Trophoblast cell (in vitro differentiated cells and primary cell): ENCODE measurements at regions not wholly inside any gene's neighbourhood (a gene's known extent, or its start where the extent isn't known, plus 50 kb on each side); places are given as distances from the start of the nearest gene placed in this dataset.

Experiments used
- DNase-seq, 2 donors: peaks; one replicate each; pipeline ENCODE4 v3.0.0-alpha.2; 2016
- H2AFZ ChIP-seq: 2 replicates; pipeline ENCODE4 v1.6.1; 2013; ENCODE audit warnings: low read length, moderate library complexity, mild to moderate bottlenecking; ENCODE audit not compliant: insufficient read depth, poor library complexity
- H2AK5ac ChIP-seq: 2 replicates; pipeline ENCODE4 v1.6.1; 2013; ENCODE audit warnings: mild to moderate bottlenecking, low read length
- H2BK120ac ChIP-seq: 2 replicates; pipeline ENCODE4 v1.6.1; 2013; ENCODE audit warnings: low read length, mild to moderate bottlenecking, moderate library complexity; ENCODE audit not compliant: insufficient read depth, poor library complexity
- H2BK12ac ChIP-seq: 2 replicates; pipeline ENCODE4 v1.6.1; 2013; ENCODE audit warnings: mild to moderate bottlenecking, low read length, moderate library complexity
- H2BK5ac ChIP-seq: 2 replicates; pipeline ENCODE4 v1.6.1; 2013; ENCODE audit warnings: low read length, low read depth, moderate library complexity, mild to moderate bottlenecking; ENCODE audit not compliant: poor library complexity
- H3K14ac ChIP-seq: 2 replicates; pipeline ENCODE4 v1.6.1; 2013; ENCODE audit warnings: mild to moderate bottlenecking, low read length
- H3K18ac ChIP-seq: 2 replicates; pipeline ENCODE4 v1.6.1; 2013; ENCODE audit warnings: mild to moderate bottlenecking, low read length
- H3K23ac ChIP-seq: 2 replicates; pipeline ENCODE4 v1.6.1; 2013; ENCODE audit warnings: low read length
- H3K27ac ChIP-seq: 2 replicates; pipeline ENCODE4 v1.5.1; 2013; ENCODE audit warnings: low read depth, mild to moderate bottlenecking, inconsistent platforms, low read length, moderate library complexity
- H3K27me3 ChIP-seq: 2 replicates; pipeline ENCODE4 v1.6.1; 2013; ENCODE audit warnings: inconsistent platforms, mild to moderate bottlenecking, low read length, moderate library complexity; ENCODE audit not compliant: insufficient read depth
- H3K36me3 ChIP-seq, 2 experiments: 1 replicate in 1 of 2; 2 replicates in 1 of 2; pipeline ENCODE4 v1.6.1; 2013; ENCODE audit warnings: low read length in 2 of 2, mild to moderate bottlenecking in 2 of 2, moderate library complexity in 1 of 2; ENCODE audit not compliant: insufficient read depth in 2 of 2, control insufficient read depth in 1 of 2
- H3K4ac ChIP-seq: 2 replicates; pipeline ENCODE4 v1.6.1; 2013; ENCODE audit warnings: low read depth, mild to moderate bottlenecking, low read length, moderate library complexity
- H3K4me1 ChIP-seq, 2 experiments: 1 replicate in 1 of 2; 2 replicates in 1 of 2; pipeline ENCODE4 v1.6.1; 2013; ENCODE audit warnings: low read length in 2 of 2, mild to moderate bottlenecking in 2 of 2, moderate library complexity in 1 of 2; ENCODE audit not compliant: insufficient read depth in 2 of 2, control insufficient read depth in 1 of 2
- H3K4me2 ChIP-seq: 2 replicates; pipeline ENCODE4 v1.6.1; 2013; ENCODE audit warnings: inconsistent platforms, mild to moderate bottlenecking, low read length, moderate library complexity
- H3K4me3 ChIP-seq: 2 replicates; pipeline ENCODE4 v1.5.1; 2013; ENCODE audit warnings: mild to moderate bottlenecking, low read depth, low read length, inconsistent platforms
- H3K79me1 ChIP-seq: one replicate; pipeline ENCODE4 v1.6.1; 2013; ENCODE audit warnings: low read length
- H3K79me2 ChIP-seq: 2 replicates; pipeline ENCODE4 v1.6.1; 2013; ENCODE audit warnings: low read length, mild to moderate bottlenecking; ENCODE audit not compliant: control insufficient read depth, insufficient read depth, poor library complexity
- H3K9ac ChIP-seq: 2 replicates; pipeline ENCODE4 v1.6.1; 2013; ENCODE audit warnings: mild to moderate bottlenecking, low read length
- H3K9me3 ChIP-seq: 2 replicates; pipeline ENCODE4 v1.6.1; 2013; ENCODE audit warnings: low read depth, mild to moderate bottlenecking, control low read depth, inconsistent platforms, low read length; ENCODE audit not compliant: insufficient read depth
- H4K12ac ChIP-seq: 2 replicates; pipeline ENCODE4 v1.6.1; 2013; ENCODE audit warnings: low read depth, mild to moderate bottlenecking, low read length, moderate library complexity
- H4K8ac ChIP-seq: 2 replicates; pipeline ENCODE4 v1.6.1; 2013; ENCODE audit warnings: low read depth, mild to moderate bottlenecking, low read length, moderate library complexity
- H4K91ac ChIP-seq: one replicate; pipeline ENCODE4 v1.6.1; 2013; ENCODE audit warnings: low read depth, mild to moderate bottlenecking, low read length, moderate library complexity
- WGBS: extraction: QIAGEN DNeasy Blood & Tissue Kit; methylation state at CpG from one replicate; pipeline ENCODE4 v1.1.7; 2013; ENCODE audit warnings: missing lambda C conversion rate; ENCODE audit not compliant: insufficient read length, insufficient coverage; ENCODE audit errors: extremely low coverage; 5-methylcytosine and 5-hydroxymethylcytosine counted together

DNA sequence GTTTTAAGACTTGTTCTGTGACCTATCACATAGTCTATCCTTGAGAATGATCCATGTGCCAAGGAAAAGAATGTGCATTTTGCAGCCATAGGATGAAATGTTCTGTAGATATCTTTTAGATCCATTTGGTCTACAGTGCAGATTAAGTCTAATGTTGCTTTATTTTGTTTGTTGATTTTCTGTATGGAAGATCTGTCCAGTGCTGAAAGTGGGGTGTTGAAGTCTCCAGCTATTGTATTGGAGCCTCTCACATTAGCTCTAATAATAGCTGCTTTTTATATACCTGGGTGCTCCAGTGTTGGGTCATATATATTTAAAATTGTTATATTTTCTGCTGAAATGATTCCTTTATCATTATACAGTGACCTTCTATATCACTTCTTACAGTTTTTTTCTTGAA is 155.6 kb upstream of the MON1B start:
- H2BK12ac ChIP-seq, result no peak overlapping the region
- H3K14ac ChIP-seq, result no peak overlapping the region
- no peak overlapping the region for H3K23ac ChIP-seq
- H3K79me1 ChIP-seq, result peaks cover 3% of the 10 kb centered on the region
- H4K91ac ChIP-seq, result no peak overlapping the region
- no peak overlapping the region for H2AFZ ChIP-seq
- no peak overlapping the region for H4K12ac ChIP-seq
- no peak overlapping the region for H3K18ac ChIP-seq
- no peak overlapping the region for H3K4me3 ChIP-seq
- peaks cover 0 to 3% of the 10 kb centered on the region in 2 experiments for H3K4me1 ChIP-seq
- H3K9me3 ChIP-seq, result no peaks in the 10 kb centered on the region
- H2BK120ac ChIP-seq, result no peak overlapping the region
- no peak overlapping the region for H4K8ac ChIP-seq
- H3K4me2 ChIP-seq, result no peak overlapping the region
- no peaks in the 10 kb centered on the region for H3K36me3 ChIP-seq
- no peak overlapping the region for H3K4ac ChIP-seq
- no peak overlapping the region for H2AK5ac ChIP-seq
- no peak overlapping the region for H3K27ac ChIP-seq
- H3K27me3 ChIP-seq, result no peaks in the 10 kb centered on the region
- no peaks in the 10 kb centered on the region for H3K79me2 ChIP-seq
- H2BK5ac ChIP-seq, result no peak overlapping the region
- DNase-seq, result no peak
- no peak overlapping the region for H3K9ac ChIP-seq

GRCh38 chr16:77037696-77038347 is 153.2 kb upstream of the MON1B start:
- WGBS, result no CpG with 5 or more reads among the region's 2 CpGs
- no peak overlapping the region for H3K27ac ChIP-seq
- H3K9ac ChIP-seq, result no peak overlapping the region
- H3K27me3 ChIP-seq, result no peaks in the 10 kb centered on the region
- no peaks in the 10 kb centered on the region for H3K79me2 ChIP-seq
- peak in 1 of 2 donors; percentile 6 for DNase-seq
- no peaks in the 10 kb centered on the region for H3K36me3 ChIP-seq
- H3K79me1 ChIP-seq, result peaks cover 3% of the 10 kb centered on the region
- peaks cover 0 to 3% of the 10 kb centered on the region in 2 experiments for H3K4me1 ChIP-seq
- H2BK12ac ChIP-seq, result no peak overlapping the region
- H2AFZ ChIP-seq, result no peak overlapping the region
- H3K23ac ChIP-seq, result no peak overlapping the region
- no peak overlapping the region for H4K12ac ChIP-seq
- no peak overlapping the region for H3K18ac ChIP-seq
- no peak overlapping the region for H3K4me3 ChIP-seq
- H2BK5ac ChIP-seq, result no peak overlapping the region
- H2BK120ac ChIP-seq, result no peak overlapping the region
- no peaks in the 10 kb centered on the region for H3K9me3 ChIP-seq
- no peak overlapping the region for H4K91ac ChIP-seq
- no peak overlapping the region for H4K8ac ChIP-seq
- no peak overlapping the region for H2AK5ac ChIP-seq
- H3K4me2 ChIP-seq, result no peak overlapping the region
- H3K14ac ChIP-seq, result no peak overlapping the region
- H3K4ac ChIP-seq, result no peak overlapping the region

DNA sequence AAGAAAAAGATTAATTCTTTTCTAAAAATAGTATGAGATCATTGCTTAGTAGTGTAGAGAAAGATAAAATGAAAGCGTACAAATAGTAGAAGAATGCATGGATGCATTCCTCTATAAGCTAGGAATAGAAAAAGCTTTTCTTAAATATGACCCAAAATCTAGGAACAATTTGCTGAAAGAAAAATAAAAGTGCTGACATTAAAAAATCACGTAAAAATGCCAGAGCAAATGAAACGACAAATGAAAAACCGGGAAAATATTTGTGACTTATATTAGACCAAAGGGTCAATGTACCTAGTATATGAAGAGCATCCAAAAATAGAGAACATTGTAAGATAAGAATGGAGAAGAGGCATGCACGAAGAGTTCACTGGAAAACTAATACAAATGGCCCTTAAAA is 149.5 kb upstream of the MON1B start:
- H2AFZ ChIP-seq, result no peak overlapping the region
- no peak overlapping the region for H3K4me2 ChIP-seq
- no peak overlapping the region for H3K18ac ChIP-seq
- no peak overlapping the region for H2BK120ac ChIP-seq
- H3K9ac ChIP-seq, result no peak overlapping the region
- H3K4me3 ChIP-seq, result no peak overlapping the region
- H3K14ac ChIP-seq, result no peak overlapping the region
- no peak overlapping the region for H3K27ac ChIP-seq
- no peaks in the 10 kb centered on the region for H3K36me3 ChIP-seq
- no peak overlapping the region for H2BK12ac ChIP-seq
- no peak overlapping the region for H3K23ac ChIP-seq
- H4K8ac ChIP-seq, result no peak overlapping the region
- no peak overlapping the region for H3K4ac ChIP-seq
- no peak overlapping the region for H2BK5ac ChIP-seq
- DNase-seq, result no peak
- H3K27me3 ChIP-seq, result no peaks in the 10 kb centered on the region
- H2AK5ac ChIP-seq, result no peak overlapping the region
- H3K4me1 ChIP-seq, result peaks cover 0 to 3% of the 10 kb centered on the region in 2 experiments
- no peak overlapping the region for H4K91ac ChIP-seq
- no CpG with 5 or more reads among the region's 5 CpGs for WGBS
- no peak overlapping the region for H4K12ac ChIP-seq
- H3K79me1 ChIP-seq, result peaks cover 3% of the 10 kb centered on the region
- H3K9me3 ChIP-seq, result no peaks in the 10 kb centered on the region
- H3K79me2 ChIP-seq, result no peaks in the 10 kb centered on the region

DNA sequence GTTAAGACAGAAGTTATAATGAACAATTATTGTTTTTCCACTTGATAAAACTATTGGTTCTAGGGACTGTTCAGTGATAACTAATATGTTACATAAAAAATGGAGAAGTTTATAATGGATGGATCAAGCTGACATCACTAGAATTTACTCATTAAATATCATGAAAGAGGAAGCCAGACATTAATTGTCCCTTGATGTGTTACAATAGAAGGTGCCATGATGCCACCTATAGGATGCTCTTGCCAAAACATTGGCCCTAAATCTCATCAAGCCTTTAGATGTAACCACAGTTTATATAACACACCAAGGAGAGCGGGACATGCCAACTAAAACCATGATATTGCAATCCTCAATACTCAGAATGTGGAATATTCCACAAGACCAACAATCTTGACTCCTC is 147.9 kb upstream of the MON1B start:
- Histone ChIP-seq H3K4me1 (peaks cover 0 to under 1% of the 10 kb centered on the region in 2 experiments), H3K9ac (no peak overlapping the region), H3K4me3 (no peak overlapping the region), H2AK5ac (no peak overlapping the region), H3K27ac (no peak overlapping the region), H4K12ac (no peak overlapping the region), H2BK12ac (no peak overlapping the region), H3K14ac (no peak overlapping the region), H4K8ac (no peak overlapping the region), H3K79me1 (peaks cover 1% of the 10 kb centered on the region), H3K9me3 (no peaks in the 10 kb centered on the region), H3K27me3 (no peaks in the 10 kb centered on the region), H3K18ac (no peak overlapping the region), H3K79me2 (no peaks in the 10 kb centered on the region), H3K36me3 (no peaks in the 10 kb centered on the region), H2BK5ac (no peak overlapping the region), H4K91ac (no peak overlapping the region), H3K4me2 (no peak overlapping the region), H3K23ac (no peak overlapping the region), H2AFZ (no peak overlapping the region), H2BK120ac (no peak overlapping the region), H3K4ac (no peak overlapping the region)
- DNase-seq, result peak in 1 of 2 donors; percentile 40
- WGBS, result no CpG with 5 or more reads among the region's 1 CpG
